NCI-H226 (cell line): ENCODE measurements at regions not wholly inside any gene's neighbourhood (a gene's known extent, or its start where the extent isn't known, plus 50 kb on each side); places are given as distances from the start of the nearest gene placed in this dataset.

Source experiments
- DNase-seq: peaks from one replicate; pipeline ENCODE4 v3.0.0-alpha.2; 2015

GRCh38 chr17:72068643-72069042 lies 52.2 kb upstream of the SOX9 start:
- no peak for DNase-seq

- DNase-seq: no peak
Observed at GRCh38 chr17:72069586-72070202, 51.1 kb upstream of the SOX9 start.
